ENCODE measurements at regions not wholly inside any gene's neighbourhood (a gene's known extent, or its start where the extent isn't known, plus 50 kb on each side); places are given as distances from the start of the nearest gene placed in this dataset.

- no peak for DNase-seq (ENCODE audit: low spot score)
These were observed 299.4 kb downstream of the UTP18 start for GRCh38 chr17:51559778-51560177.

DNA sequence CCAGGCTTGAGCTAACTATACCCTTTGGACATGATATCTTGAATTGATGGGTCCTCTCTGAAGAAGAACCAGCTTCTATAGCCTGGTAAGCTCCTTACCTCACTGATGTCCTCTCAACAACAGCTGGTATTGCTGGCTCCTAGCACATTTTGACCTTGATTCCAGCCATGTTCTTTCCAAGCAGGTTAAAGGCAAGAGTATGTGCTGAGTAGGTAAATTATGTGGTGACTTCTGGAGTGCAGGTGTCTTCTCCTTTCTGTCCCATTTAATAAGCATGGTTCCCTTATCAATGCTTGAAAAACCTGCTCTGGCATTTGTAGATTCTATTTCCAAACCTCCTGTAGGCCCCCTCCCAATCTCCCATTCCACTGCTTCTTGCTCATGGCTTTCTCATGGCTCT, 300.1 kb downstream of the UTP18 start:
- no peak for DNase-seq (ENCODE audit: low spot score)

GRCh38 chr17:51563961-51564360, 303.6 kb downstream of the UTP18 start:
- no peak for DNase-seq (ENCODE audit: low spot score)

DNA sequence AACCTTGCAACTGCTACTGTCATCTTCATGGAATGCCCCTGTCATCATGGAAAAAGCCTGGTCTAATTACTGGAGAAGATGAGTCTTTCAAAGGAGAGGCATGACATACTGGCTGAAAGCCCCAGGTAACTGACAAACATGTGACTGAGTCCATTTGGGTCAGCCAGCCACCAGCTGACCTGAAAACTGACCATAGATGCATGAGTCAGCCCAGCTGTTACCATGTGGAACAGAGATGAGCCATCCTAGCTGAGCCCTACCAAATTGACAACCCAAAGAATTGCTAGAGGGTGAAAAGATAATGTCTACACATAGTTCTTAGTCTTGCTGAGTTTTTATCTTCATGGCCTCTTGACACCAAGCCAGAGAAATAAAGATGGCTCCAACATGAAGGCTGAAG, 311.8 kb downstream of the UTP18 start:
- no peak for DNase-seq (ENCODE audit: low spot score)
